Smooth muscle cell (in vitro differentiated cells): ENCODE measurements at regions not wholly inside any gene's neighbourhood (a gene's known extent, or its start where the extent isn't known, plus 50 kb on each side); places are given as distances from the start of the nearest gene placed in this dataset.

ENCODE experiments used
- DNase-seq: peaks from one replicate; lab custom pipeline; 2025; ENCODE audit not compliant: unreplicated experiment; lab: John Stamatoyannopoulos, UW
- H2AFZ ChIP-seq: fragments of 200-600 bp; sonication (generic); 2 replicates; pipeline ENCODE4 v1.6.0; 2016; ENCODE audit warnings: antibody characterized with exemption, low read depth, mild to moderate bottlenecking
- H3F3A ChIP-seq: fragments of 200-600 bp; sonication (generic); 2 replicates; pipeline ENCODE4 v1.6.0; 2017; ENCODE audit warnings: antibody characterized with exemption, low read depth
- H3K27ac ChIP-seq: fragments of 200-600 bp; sonication (generic); 2 replicates; pipeline ENCODE4 v1.5.1; 2016; ENCODE audit warnings: low read depth, mild to moderate bottlenecking
- H3K27me3 ChIP-seq: fragments of 200-600 bp; sonication (generic); 2 replicates; pipeline ENCODE4 v1.6.1; 2016; ENCODE audit warnings: low read depth, mild to moderate bottlenecking
- H3K36me3 ChIP-seq: fragments of 200-600 bp; sonication (generic); 2 replicates; pipeline ENCODE4 v1.5.1; 2016; ENCODE audit warnings: low read depth
- H3K4me1 ChIP-seq: fragments of 200-600 bp; sonication (generic); 2 replicates; pipeline ENCODE4 v1.5.1; 2016; ENCODE audit warnings: low read depth
- H3K4me2 ChIP-seq: fragments of 200-600 bp; sonication (generic); 2 replicates; pipeline ENCODE4 v1.6.0; 2016; ENCODE audit warnings: mild to moderate bottlenecking
- H3K4me3 ChIP-seq: fragments of 200-600 bp; sonication (generic); 2 replicates; pipeline ENCODE4 v1.5.1; 2016; ENCODE audit warnings: mild to moderate bottlenecking
- H3K79me2 ChIP-seq: fragments of 200-600 bp; sonication (generic); 2 replicates; pipeline ENCODE4 v1.6.0; 2016; ENCODE audit warnings: low read depth, mild to moderate bottlenecking
- H3K9ac ChIP-seq: fragments of 200-600 bp; sonication (generic); 2 replicates; pipeline ENCODE4 v1.6.0; 2016; ENCODE audit warnings: low read depth
- H3K9me3 ChIP-seq: fragments of 200-600 bp; sonication (generic); replicated peaks from 2 replicates; pipeline ENCODE4 v1.5.1; 2016; ENCODE audit warnings: low read depth
- H4K20me1 ChIP-seq: fragments of 200-600 bp; sonication (generic); 2 replicates; pipeline ENCODE4 v1.6.0; 2016; ENCODE audit warnings: low read depth
- CTCF ChIP-seq: fragments of 200-600 bp; sonication (generic); IDR thresholded peaks from 2 replicates; pipeline ENCODE4 v1.5.1; 2017; ENCODE audit warnings: borderline replicate concordance, mild to moderate bottlenecking, antibody characterized with exemption; ENCODE audit not compliant: insufficient read depth, poor library complexity, severe bottlenecking
- WGBS: methylation state at CpG from one replicate; pipeline ENCODE4 v1.1.7; 2016; ENCODE audit warnings: low lambda C conversion rate; 5-methylcytosine and 5-hydroxymethylcytosine counted together

DNA sequence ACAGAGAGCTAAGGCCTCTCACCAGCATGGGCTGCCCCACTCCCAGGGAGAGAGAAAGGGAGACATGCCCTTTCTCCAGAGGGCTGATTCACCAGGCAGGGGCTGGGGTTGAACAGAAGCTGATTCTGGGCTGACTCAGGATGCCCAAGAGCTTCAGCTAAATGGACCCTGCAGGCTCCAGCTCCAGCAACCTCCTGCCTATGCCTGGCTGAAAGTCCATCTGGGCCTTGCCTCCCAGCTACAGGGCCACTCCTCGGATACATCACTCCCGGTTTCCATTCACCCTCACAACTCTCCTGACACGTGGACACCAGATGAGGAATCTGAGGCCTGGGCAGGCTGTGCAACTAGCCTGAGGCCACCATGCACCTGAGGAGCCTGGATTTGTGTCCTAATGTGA lies 215.5 kb downstream of the BUD13 start:
- no peaks in the 10 kb centered on the region for H3K36me3 ChIP-seq
- no peaks in the 10 kb centered on the region for H3F3A ChIP-seq
- DNase-seq: no peak
- H3K27me3 ChIP-seq: no peaks in the 10 kb centered on the region
- WGBS: 79% methylated on average over 3 of the region's 3 CpGs
- TF ChIP-seq CTCF: no peak
- H3K4me1 ChIP-seq: no peaks in the 10 kb centered on the region
- no peak overlapping the region for H3K27ac ChIP-seq
- H3K4me2 ChIP-seq: no peak overlapping the region
- H3K4me3 ChIP-seq: no peak overlapping the region
- no peak overlapping the region for H3K9ac ChIP-seq
- H3K79me2 ChIP-seq: no peaks in the 10 kb centered on the region
- no peaks in the 10 kb centered on the region for H4K20me1 ChIP-seq
- H2AFZ ChIP-seq: no peak overlapping the region
- no peaks in the 10 kb centered on the region for H3K9me3 ChIP-seq

DNA sequence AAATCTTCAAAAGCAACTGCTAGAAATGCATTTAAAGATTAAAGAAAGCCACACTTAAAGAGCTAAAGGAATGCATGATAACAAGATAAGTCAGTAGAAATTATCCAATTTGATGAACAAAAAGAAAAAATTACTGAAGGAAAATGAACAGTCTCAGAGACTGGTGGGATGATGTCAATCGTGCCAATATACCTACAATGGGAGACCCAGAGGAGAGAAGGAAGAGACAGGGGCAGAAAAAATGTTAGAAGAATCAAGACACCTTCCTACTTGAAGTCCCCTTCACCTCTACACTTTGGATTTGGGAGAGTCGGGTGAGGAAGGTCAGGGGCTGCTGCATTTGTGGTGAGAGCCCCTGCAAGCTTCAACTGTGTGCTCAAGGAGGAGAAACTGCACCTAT lies 216.3 kb downstream of the BUD13 start:
- Histone ChIP-seq H3K9me3 (no peaks in the 10 kb centered on the region), H3K79me2 (no peaks in the 10 kb centered on the region), H3K27ac (no peak overlapping the region), H3K4me2 (no peak overlapping the region), H3K9ac (no peak overlapping the region), H3K4me3 (no peak overlapping the region), H3K27me3 (peaks cover 1% of the 10 kb centered on the region), H3K4me1 (no peaks in the 10 kb centered on the region), H4K20me1 (no peaks in the 10 kb centered on the region), H2AFZ (no peak overlapping the region), H3F3A (no peaks in the 10 kb centered on the region), H3K36me3 (no peaks in the 10 kb centered on the region)
- WGBS: 82% methylated on average over 2 of the region's 2 CpGs
- DNase-seq: no peak
- TF ChIP-seq CTCF: no peak

- no peaks in the 10 kb centered on the region for H4K20me1 ChIP-seq
- no peak for DNase-seq
- H3K9ac ChIP-seq: no peak overlapping the region
- H3K4me3 ChIP-seq: no peak overlapping the region
- H3K9me3 ChIP-seq: no peaks in the 10 kb centered on the region
- H3K27ac ChIP-seq: no peak overlapping the region
- TF ChIP-seq CTCF: no peak
- H3K4me2 ChIP-seq: no peak overlapping the region
- no peaks in the 10 kb centered on the region for H3K4me1 ChIP-seq
- H3K36me3 ChIP-seq: no peaks in the 10 kb centered on the region
- H3F3A ChIP-seq: no peaks in the 10 kb centered on the region
- H3K27me3 ChIP-seq: peaks cover 3% of the 10 kb centered on the region
- no peak overlapping the region for H2AFZ ChIP-seq
- WGBS: 79% methylated on average over 5 of the region's 5 CpGs
- no peaks in the 10 kb centered on the region for H3K79me2 ChIP-seq
Measured at GRCh38 chr11:116553482-116553881, 219.3 kb downstream of the BUD13 start.

DNA sequence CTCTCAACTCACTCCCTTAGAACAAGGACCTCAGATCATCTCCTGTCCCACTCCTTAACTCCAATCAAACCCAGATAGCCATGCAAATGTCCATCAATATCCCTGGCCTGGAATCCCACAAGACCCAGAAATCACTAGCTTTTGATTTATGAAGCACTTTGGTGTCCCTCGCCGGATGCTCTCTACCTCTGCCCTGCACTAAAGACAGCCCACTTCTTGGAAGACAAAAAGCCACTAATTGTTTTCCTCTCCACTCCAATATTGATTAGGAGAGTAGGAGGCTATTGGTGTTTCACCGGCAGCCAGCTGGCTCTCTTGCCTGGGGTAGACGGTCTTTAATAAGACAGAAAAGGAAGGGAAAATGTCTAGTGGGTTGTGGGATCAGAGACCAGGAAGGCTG lies 221.2 kb downstream of the BUD13 start:
- Histone ChIP-seq H3K27me3 (peaks cover 3% of the 10 kb centered on the region), H2AFZ (no peak overlapping the region), H4K20me1 (no peaks in the 10 kb centered on the region), H3K4me1 (no peaks in the 10 kb centered on the region), H3K27ac (no peak overlapping the region), H3K4me2 (no peak overlapping the region), H3K9ac (no peak overlapping the region), H3K36me3 (no peaks in the 10 kb centered on the region), H3K79me2 (no peaks in the 10 kb centered on the region), H3F3A (no peaks in the 10 kb centered on the region), H3K4me3 (no peak overlapping the region), H3K9me3 (no peaks in the 10 kb centered on the region)
- 93% methylated on average over 4 of the region's 4 CpGs for WGBS
- DNase-seq: no peak
- TF ChIP-seq CTCF: no peak
